DOHH2 (cell line): ENCODE measurements at regions not wholly inside any gene's neighbourhood (a gene's known extent, or its start where the extent isn't known, plus 50 kb on each side); places are given as distances from the start of the nearest gene placed in this dataset.

ENCODE experiments used
- EZH2phosphoT487 ChIP-seq: fragments of 200-600 bp; sonication (generic); IDR thresholded peaks from 2 replicates; pipeline ENCODE4 v1.6.1; 2017; ENCODE audit warnings: borderline replicate concordance, mild to moderate bottlenecking, antibody characterized with exemption, low read length, moderate library complexity, mixed read lengths
- TF ChIP-seq, protein P1 (sequence below): fragments of 200-600 bp; sonication (generic); IDR thresholded peaks from one replicate; pipeline ENCODE4 v1.5.1; 2014; ENCODE audit warnings: antibody characterized with exemption, mild to moderate bottlenecking, low read depth, low read length; ENCODE audit not compliant: poor library complexity, severe bottlenecking

DNA sequence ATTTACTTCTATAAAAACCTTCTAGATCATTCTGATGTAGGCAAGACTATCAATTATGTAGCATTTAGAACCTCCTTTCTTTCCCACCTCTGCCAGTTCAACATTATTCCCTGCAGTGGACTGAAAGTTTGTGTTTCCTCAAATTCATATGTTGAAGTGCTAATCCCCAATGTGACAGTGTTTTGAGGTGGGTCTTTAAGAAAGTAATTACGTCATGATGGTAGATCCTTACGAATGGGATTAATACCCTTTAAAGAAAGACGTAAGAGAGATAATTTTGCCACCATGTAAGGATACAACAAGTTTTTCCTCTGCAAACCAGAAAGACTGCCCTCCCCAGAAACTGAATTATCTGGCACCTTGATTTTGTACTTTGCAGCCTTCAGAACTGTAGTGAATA is 1489.7 kb upstream of the SEL1L start:
- TF ChIP-seq, protein P1, sequence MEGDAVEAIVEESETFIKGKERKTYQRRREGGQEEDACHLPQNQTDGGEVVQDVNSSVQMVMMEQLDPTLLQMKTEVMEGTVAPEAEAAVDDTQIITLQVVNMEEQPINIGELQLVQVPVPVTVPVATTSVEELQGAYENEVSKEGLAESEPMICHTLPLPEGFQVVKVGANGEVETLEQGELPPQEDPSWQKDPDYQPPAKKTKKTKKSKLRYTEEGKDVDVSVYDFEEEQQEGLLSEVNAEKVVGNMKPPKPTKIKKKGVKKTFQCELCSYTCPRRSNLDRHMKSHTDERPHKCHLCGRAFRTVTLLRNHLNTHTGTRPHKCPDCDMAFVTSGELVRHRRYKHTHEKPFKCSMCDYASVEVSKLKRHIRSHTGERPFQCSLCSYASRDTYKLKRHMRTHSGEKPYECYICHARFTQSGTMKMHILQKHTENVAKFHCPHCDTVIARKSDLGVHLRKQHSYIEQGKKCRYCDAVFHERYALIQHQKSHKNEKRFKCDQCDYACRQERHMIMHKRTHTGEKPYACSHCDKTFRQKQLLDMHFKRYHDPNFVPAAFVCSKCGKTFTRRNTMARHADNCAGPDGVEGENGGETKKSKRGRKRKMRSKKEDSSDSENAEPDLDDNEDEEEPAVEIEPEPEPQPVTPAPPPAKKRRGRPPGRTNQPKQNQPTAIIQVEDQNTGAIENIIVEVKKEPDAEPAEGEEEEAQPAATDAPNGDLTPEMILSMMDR: no peak
- no peak for TF ChIP-seq EZH2phosphoT487
